ENCODE measurements at regions not wholly inside any gene's neighbourhood (a gene's known extent, or its start where the extent isn't known, plus 50 kb on each side); places are given as distances from the start of the nearest gene placed in this dataset.

DNA sequence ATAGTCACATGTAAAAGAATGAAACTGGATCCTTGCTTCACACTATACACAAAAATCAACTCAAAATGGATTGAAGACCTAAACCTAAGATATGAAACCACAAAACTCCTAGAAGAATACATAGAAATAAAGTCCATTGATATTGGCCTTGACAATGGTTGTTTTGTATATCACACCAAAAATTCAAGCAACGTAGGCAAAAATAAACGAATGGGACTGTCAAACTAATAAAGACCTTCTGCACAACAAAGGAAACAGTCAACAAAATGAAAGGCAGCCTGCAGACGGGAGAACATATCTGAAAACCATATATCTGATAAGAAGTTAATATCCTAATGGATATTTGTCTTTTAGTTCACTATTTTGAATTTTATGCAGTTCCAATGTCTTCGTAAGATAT is 292.3 kb upstream of the CNTN5 start:
- no peak overlapping the region for H2AFZ ChIP-seq (ENCODE audit: low read depth, low read length)
- H3K27ac ChIP-seq (ENCODE audit: insufficient read depth, low read depth, low read length) = no peak overlapping the region
- ChIA-PET POLR2A (no interaction called here), CTCF (no interaction called here)
- H3K27me3 ChIP-seq (ENCODE audit: control insufficient read depth in 2 of 2, insufficient read depth in 2 of 2, low read length in 2 of 2) = no peaks in the 10 kb centered on the region
- FAIRE-seq (no peak), DNase-seq (ENCODE audit: low read depth, low spot score) (no peak)
- no peaks in the 10 kb centered on the region for H3K9me3 ChIP-seq (replicated peaks; ENCODE audit: control insufficient read depth, insufficient read depth, low read length)
- TF ChIP-seq POLR2AphosphoS5 (IDR thresholded peaks at IDR 0.05; ENCODE audit: insufficient read depth, low read depth, low read length) = no peak
- TF ChIP-seq FOS (IDR thresholded peaks at IDR 0.05; ENCODE audit: borderline replicate concordance, insufficient read depth, low read length) = no peak
- TF ChIP-seq JUN (IDR thresholded peaks at IDR 0.05; ENCODE audit: borderline replicate concordance, insufficient read depth, insufficient read length, low read depth) = no peak
- no peak for TF ChIP-seq EZH2 (IDR thresholded peaks at IDR 0.05; ENCODE audit: borderline replicate concordance, low read depth, low read length, severe bottlenecking)
- TF ChIP-seq, protein P1, sequence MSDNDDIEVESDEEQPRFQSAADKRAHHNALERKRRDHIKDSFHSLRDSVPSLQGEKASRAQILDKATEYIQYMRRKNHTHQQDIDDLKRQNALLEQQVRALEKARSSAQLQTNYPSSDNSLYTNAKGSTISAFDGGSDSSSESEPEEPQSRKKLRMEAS (IDR thresholded peaks at IDR 0.05; ENCODE audit: insufficient read depth, insufficient read length) = no peak
- TF ChIP-seq GATA2 (IDR thresholded peaks at IDR 0.05; ENCODE audit: insufficient read depth, insufficient read length, low read depth, low read length) = no peak
- no peak for TF ChIP-seq POLR2A (IDR thresholded peaks at IDR 0.05; ENCODE audit: low read depth, low read length)
- TF ChIP-seq MYC (IDR thresholded peaks at IDR 0.05; ENCODE audit: low read depth, low read length) = no peak
- no peak for TF ChIP-seq CTCF (IDR thresholded peaks at IDR 0.05; ENCODE audit: extremely low read depth in 1 of 2, insufficient read depth in 1 of 2, low read depth in 1 of 2, low read length in 2 of 2)
- H3K9ac ChIP-seq (replicated peaks; ENCODE audit: extremely low read depth, insufficient read depth, low read length) = no peak overlapping the region
- no peaks in the 10 kb centered on the region for H3K9me1 ChIP-seq (replicated peaks; ENCODE audit: control insufficient read depth, extremely low read depth, insufficient read depth, low read length)
- no peaks in the 10 kb centered on the region for H4K20me1 ChIP-seq (replicated peaks; ENCODE audit: control insufficient read depth, extremely low read depth, insufficient read depth, low read length)
- BruUV-seq (replicated peaks) = no TSS peak
- no peak overlapping the region for H3K4me3 ChIP-seq (replicated peaks in 1 of 3; ENCODE audit: insufficient read depth in 1 of 3, low read depth in 1 of 3, low read length in 3 of 3)
- intact Hi-C loops (cut with micrococcal nuclease) (no loop called here), dilution Hi-C loops (cut with MboI; ENCODE audit: extremely low pct_ligation_motif_present, low sequenced_read_pairs) (no loop called here)
- no peaks in the 10 kb centered on the region for H3K36me3 ChIP-seq (ENCODE audit: control insufficient read depth in 2 of 2, extremely low read depth in 1 of 2, insufficient read depth in 2 of 2, low read length in 2 of 2)
- H3K79me2 ChIP-seq (ENCODE audit: control insufficient read depth, insufficient read depth, low read length) = no peaks in the 10 kb centered on the region
- no peaks in the 10 kb centered on the region for H3K4me1 ChIP-seq (ENCODE audit: control insufficient read depth, extremely low read depth, insufficient read depth, low read length)
- no peak overlapping the region for H3K4me2 ChIP-seq (ENCODE audit: insufficient read depth, low read length)

Data from endothelial cell of umbilical vein (primary cell).